PC-9 (cell line): ENCODE measurements at regions not wholly inside any gene's neighbourhood (a gene's known extent, or its start where the extent isn't known, plus 50 kb on each side); places are given as distances from the start of the nearest gene placed in this dataset.

Experiments
- CTCF ChIP-seq: fragments of 200-600 bp; sonication (generic); conservative IDR thresholded peaks from 2 replicates; pipeline ENCODE4 v1.6.1; 2017; ENCODE audit warnings: mixed run types, antibody characterized with exemption, mild to moderate bottlenecking, moderate library complexity
- EZH2 ChIP-seq: fragments of 200-600 bp; sonication (generic); IDR thresholded peaks from 2 replicates; pipeline ENCODE4 v1.8.0; 2017; ENCODE audit warnings: antibody characterized with exemption, low read depth

GRCh38 chr11:81365496-81365895 is 1368.2 kb downstream of the FAM181B start:
- TF ChIP-seq CTCF (no peak), EZH2 (no peak)
